Limb (tissue), 2 donors: ENCODE measurements at regions not wholly inside any gene's neighbourhood (a gene's known extent, or its start where the extent isn't known, plus 50 kb on each side); places are given as distances from the start of the nearest gene placed in this dataset.

Source experiments
- DNase-seq, 2 donors: peaks; one replicate each; pipeline ENCODE4 v3.0.0-alpha.2; 2016; ENCODE audit errors: extremely low spot score in 2 of 2

GRCh38 chr11:80718611-80719291 lies 1277.9 kb upstream of the TENM4 start:
- DNase-seq, result no peak

- no peak for DNase-seq
Measured at GRCh38 chr11:80702264-80702663, 1261.4 kb upstream of the TENM4 start.

DNA sequence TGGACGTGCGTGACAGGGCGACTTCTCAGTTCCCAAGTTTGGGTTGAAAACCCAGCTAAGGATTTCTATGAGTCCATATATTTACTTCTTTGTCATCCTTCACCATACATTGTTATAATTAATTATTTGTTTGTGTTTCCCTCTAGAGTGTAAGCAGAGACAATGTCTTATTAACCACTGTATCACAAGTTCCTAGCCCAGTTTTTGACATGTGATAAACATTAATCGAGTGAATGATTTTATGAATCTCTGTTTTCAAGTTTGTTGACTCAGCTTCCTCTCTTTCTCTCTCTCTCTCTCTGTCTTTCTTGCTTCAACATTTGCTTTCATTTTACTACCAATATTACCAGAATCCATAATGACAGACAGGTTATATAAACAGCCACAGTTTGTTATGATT lies 1259.6 kb upstream of the TENM4 start:
- no peak for DNase-seq

DNA sequence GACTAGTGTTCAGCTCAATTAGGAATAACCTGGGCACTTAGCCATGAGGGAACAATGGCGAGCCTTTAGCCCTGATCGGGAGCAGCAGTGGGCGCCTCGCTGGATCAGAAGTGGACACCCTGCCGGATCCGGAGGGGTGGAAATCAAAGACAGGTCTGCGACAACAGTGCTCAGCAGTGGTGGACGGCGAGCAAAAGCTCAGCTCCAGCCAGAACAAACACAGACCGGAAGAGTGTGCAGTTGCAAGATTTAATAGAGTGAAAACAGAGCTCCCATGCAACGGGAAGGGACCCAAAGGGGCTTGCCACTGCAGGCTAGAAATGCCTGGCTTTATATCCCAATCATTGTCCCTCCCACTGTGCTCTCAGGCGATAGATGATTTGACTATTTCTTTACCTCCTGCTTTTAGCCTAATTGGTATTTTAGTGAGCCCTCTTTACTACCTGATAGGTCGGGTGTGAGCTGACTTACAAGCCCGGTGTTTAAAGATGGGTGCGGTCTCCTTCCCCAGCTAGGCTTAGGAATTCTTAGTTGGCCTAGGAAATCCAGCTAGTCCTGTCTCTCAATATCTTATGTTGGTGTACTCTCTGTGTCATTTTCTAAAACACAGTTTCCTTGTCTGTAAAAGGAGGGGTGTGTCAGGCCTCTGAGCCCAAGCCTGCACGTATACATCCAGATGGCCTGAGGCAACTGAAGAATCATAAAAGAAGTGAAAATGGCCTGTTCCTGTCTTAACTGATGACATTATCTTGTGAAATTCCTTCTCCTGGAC lies 1258.8 kb upstream of the TENM4 start:
- DNase-seq, result peak in 1 of 2 donors; percentile 41

DNA sequence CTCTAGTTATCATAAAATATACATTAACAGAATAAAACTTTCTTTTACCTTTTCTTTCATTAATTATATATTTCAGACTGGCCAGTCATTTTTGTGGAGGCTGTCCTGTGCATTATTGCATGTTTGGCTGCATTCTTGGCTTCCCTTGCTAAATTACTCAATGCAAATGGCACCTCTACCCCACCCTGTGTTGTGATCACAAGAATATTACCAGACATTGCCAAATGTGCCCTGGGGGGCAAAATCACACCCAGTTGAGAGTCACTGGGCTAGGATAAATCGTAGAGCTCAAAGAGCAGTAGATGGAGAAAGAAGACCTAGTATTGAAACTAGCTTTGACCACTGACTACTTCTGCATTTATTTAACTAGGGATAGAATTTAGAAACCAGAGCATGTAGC lies 1257.8 kb upstream of the TENM4 start:
- DNase-seq, result no peak

DNA sequence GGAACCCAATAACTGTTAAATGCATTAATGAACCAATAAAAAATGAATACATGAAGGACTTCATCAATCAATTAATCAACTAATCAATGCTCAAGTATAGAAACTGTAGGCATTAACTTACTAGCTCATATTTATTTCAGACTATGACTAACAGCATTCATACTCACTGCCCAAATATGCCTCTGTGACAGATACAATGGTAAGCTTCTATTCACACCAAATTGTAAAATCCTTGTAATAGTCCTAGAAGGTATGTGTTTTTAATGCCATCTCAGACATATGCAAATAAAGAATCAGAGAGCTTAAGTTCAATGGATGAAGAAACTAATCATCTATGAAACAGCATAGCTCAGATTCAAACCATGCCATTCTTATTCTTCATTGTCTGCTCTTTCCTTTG lies 1253.6 kb upstream of the TENM4 start:
- DNase-seq, result no peak

GRCh38 chr11:80687941-80688340 lies 1247.1 kb upstream of the TENM4 start:
- DNase-seq, result no peak

GRCh38 chr11:80686889-80687288 lies 1246.1 kb upstream of the TENM4 start:
- no peak for DNase-seq

DNA sequence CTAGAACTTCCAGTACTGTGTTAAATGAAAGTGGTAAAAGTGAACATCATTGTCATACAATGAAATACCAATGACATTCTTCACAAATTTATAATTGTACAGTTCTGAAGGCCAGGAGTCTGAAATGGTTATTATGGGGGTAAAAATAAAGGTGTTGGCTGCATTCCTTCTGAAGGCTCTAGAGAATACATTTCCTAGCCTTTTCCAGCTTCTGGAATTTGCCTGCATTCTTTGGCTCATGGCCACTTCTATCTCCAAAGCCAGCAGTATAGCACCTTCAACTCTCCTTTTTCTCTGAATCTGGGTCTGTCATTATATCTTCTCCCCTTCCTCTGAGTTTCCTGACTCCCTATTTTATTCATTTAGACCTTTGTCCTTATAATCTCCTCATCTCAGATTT lies 1232.7 kb upstream of the TENM4 start:
- no peak for DNase-seq

DNA sequence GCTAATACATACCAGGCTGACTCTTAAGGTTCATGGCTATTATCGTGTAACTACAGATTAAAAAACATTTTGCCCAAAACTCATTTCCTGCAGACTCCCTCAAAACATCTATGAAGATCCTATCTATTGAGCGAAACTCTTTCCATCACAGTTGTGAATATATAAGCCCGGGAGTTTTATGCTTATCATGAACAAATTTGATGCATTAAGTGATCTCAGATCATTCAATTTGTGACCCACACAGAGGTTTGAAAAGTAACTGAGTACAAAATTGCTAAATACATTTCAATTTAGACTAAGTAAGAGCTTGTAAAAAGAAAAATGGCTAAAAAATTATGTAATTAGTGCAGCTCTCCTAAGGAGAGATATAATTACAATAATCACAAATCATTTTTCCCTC lies 1228.8 kb upstream of the TENM4 start:
- no peak for DNase-seq

- DNase-seq, result no peak
Measured at GRCh38 chr11:80668039-80668438, 1227.2 kb upstream of the TENM4 start.

- DNase-seq, result no peak
Measured at GRCh38 chr11:80655834-80656233, 1215.0 kb upstream of the TENM4 start.

GRCh38 chr11:80650966-80651365 lies 1210.1 kb upstream of the TENM4 start:
- no peak for DNase-seq

DNA sequence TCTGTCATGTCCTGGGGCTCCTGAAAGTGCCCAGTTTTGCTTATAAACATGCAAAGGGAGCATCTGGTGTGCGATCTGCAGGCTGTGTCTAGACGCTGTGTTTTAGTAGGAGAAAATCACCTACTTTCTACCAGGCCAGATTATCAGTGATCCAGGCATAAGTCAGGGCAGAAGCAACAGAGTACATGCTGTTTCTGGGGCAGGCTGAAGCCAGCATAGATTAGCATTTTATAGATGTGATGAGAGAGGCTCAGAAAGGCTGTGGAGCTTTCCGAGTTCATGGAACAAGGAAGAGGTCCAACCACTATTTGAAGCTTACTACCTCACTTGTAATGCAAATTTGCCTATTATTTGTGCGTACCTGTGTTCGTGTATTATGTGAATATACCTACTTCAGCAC lies 1208.4 kb upstream of the TENM4 start:
- no peak for DNase-seq

- no peak for DNase-seq
Measured at GRCh38 chr11:80638296-80638695, 1197.5 kb upstream of the TENM4 start.

DNA sequence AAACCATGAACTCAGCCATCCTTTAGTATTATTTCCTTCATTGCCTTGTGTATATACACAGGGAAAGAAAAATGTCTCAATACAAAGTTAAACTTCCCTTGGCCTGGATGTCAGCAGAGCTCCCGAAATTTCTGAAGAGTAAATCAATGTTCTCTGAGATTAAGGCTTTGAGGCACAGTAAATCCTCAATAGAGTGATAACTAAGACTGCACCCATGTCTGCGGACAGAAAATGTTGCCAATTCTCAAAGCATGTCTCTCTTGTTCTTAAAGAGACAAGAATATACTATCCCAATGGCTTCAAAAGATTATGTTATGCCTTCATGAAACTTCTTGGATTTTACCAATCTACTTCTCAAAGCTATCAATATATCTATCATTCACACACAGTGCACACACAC lies 1196.7 kb upstream of the TENM4 start:
- DNase-seq, result no peak

DNA sequence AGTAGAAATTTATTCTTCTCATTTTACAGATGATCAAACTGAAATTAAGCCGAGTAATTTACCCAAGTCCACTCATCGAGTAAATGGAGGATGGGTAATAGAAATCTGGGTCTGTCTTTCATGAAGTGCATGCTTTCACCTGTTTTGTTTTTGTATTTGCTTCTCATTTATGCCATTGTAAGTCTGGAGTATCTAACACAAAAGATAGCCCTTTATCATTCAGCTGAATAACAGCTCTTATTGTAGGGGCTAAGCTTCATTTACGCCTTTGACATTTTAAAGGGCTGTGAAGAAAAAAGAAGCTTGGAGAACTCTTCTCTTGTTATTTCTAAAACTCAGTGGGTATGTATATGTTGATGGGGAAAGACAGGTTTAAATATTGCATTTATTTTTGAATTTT lies 1196.2 kb upstream of the TENM4 start:
- DNase-seq, result no peak

GRCh38 chr11:80635178-80635577 lies 1194.3 kb upstream of the TENM4 start:
- no peak for DNase-seq

DNA sequence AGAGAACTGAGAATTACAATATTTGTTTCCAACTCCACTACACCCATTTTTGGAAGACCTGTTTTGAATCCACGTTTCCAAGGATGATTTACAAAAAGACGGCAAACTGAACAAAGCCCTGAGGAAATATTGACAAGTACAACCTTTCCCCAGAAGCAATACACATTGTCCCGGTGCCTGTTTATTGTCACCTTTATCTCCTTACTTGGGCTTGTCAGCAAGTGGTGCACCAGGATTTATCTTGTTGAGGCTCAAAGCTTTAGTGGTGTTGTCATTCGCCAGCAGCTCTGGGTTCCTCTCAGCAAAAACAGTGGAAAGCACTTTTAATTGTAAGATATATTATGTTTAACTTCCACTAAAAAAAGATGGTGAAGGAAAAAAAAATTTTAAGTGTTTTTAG lies 1191.9 kb upstream of the TENM4 start:
- DNase-seq, result no peak

DNA sequence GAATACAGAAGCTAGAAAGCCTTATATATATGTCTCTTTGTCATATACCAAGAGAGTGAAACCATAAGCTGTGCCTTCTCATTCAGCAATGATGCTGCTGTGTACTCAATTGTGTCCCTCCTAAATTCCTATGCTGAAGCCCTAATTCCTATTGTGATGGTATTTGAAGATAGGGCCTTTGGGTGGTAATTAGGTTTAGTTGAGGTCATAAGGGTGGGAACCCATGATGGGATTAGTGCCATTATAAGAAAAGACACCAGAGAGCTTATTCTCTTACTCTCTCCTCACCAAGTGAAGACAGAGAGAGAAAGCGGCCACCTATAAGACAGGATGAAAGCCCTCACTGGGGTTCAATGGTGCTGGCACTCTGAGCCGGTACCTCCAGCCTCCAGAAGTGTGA lies 1191.3 kb upstream of the TENM4 start:
- DNase-seq, result no peak

DNA sequence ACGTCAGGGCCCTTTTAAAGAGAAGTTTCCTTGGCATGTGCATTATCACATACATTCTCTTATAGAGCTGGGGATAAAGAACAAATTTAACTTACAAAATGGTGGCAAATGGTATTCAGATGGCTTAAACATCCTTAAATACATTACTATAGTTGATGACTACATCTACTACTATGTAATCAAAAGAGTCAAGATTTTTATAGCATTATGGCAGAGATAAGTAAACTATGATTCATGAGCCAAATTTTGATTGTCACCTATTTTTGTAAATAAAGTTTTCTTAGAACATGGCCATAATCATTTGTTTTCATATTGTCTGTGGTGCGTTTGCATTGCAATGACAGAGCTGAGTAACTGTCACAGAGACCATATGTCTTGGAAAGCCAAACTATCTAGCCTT lies 1188.6 kb upstream of the TENM4 start:
- DNase-seq, result no peak

DNA sequence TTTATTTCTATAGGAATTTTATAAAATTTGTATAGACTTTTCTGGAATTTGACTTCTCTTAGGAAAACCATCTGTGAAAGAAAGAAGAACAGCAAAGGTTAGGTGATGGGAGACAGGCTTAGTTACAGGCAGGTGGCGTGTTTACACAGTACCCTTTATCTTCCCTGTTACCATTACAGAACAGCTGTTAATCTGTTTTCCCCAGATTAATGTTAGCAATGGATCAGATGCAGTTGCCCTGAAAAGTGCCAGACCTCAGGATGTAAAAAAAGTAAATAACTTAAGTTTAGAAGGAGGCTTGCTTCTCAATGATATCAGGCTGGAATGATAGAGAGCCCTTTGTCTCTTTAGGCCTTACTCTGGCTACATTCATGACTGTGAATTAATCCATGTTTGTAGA lies 1186.5 kb upstream of the TENM4 start:
- no peak for DNase-seq

GRCh38 chr11:80626721-80627120 lies 1185.9 kb upstream of the TENM4 start:
- DNase-seq, result no peak
